OCI-LY1 (cell line): ENCODE measurements at regions not wholly inside any gene's neighbourhood (a gene's known extent, or its start where the extent isn't known, plus 50 kb on each side); places are given as distances from the start of the nearest gene placed in this dataset.

Experiments used
- EZH2 ChIP-seq: fragments of 200-600 bp; sonication (generic), shearing (Covaris generic); IDR thresholded peaks from 2 replicates; pipeline ENCODE4 v1.8.0; 2017; ENCODE audit warnings: borderline replicate concordance, mixed run types, mild to moderate bottlenecking, antibody characterized with exemption, low read length, moderate library complexity, mixed read lengths
- TF ChIP-seq, protein P1 (sequence below): fragments of 200-600 bp; sonication (generic), shearing (Covaris generic); IDR thresholded peaks from 2 replicates; pipeline ENCODE4 v1.5.1; 2017; ENCODE audit warnings: mild to moderate bottlenecking, antibody characterized with exemption, low read length, moderate library complexity, mixed read lengths

DNA sequence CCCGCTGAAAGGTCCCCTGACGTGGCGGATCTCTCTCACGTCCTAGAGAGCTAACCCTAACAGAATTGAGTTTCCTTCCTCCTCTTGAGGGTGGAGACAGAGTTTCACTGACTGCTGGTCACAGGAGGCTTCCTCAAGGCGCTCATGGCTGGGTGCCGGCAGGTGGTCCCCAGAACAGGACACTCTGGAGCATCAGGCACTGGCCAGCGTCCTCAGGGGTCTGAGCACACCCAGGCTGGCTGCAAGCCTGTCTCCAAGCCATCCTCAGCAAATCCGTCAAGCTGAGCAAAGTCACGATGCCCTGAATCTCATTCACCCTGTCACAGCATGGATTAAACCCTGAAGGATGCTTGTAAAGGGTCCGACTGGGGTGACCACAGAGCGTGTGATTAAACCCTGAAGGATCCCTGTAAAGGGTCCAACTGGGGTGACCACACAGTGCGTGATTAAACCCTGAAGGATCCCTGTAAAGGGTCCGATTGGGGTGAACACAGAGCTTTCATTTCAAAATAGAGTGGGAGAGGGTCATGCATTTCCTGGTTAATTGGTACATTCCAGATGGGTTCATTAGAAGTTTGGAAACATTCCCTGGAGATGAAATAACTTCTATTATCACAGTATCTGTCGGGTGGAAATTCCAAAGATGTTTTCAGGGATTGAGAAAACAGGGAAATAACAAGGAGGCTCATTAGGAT, 473.0 kb downstream of the BRD1 start:
- TF ChIP-seq, protein P1, sequence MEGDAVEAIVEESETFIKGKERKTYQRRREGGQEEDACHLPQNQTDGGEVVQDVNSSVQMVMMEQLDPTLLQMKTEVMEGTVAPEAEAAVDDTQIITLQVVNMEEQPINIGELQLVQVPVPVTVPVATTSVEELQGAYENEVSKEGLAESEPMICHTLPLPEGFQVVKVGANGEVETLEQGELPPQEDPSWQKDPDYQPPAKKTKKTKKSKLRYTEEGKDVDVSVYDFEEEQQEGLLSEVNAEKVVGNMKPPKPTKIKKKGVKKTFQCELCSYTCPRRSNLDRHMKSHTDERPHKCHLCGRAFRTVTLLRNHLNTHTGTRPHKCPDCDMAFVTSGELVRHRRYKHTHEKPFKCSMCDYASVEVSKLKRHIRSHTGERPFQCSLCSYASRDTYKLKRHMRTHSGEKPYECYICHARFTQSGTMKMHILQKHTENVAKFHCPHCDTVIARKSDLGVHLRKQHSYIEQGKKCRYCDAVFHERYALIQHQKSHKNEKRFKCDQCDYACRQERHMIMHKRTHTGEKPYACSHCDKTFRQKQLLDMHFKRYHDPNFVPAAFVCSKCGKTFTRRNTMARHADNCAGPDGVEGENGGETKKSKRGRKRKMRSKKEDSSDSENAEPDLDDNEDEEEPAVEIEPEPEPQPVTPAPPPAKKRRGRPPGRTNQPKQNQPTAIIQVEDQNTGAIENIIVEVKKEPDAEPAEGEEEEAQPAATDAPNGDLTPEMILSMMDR, result no peak
- TF ChIP-seq EZH2, result no peak
